A673 (cell line): ENCODE measurements at regions not wholly inside any gene's neighbourhood (a gene's known extent, or its start where the extent isn't known, plus 50 kb on each side); places are given as distances from the start of the nearest gene placed in this dataset.

ENCODE experiments used
- BruUV-seq: library from RNA; stranded (reverse); fragments of 400-500 nt; replicated peaks from 2 replicates; lab custom pipeline; 2021; lab: Mats Ljungman, UMichigan
- CTCF ChIA-PET: fragments of 300-600 bp; sonication (Branson Sonifier 250); formaldehyde crosslinking; loops from one replicate; lab custom pipeline; 2022; ENCODE audit warnings: antibody characterized with exemption; lab: Charles Lee
- POLR2A ChIA-PET: fragments of 300-600 bp; sonication (Branson Sonifier 250); formaldehyde crosslinking; loops from one replicate; lab custom pipeline; 2022; ENCODE audit warnings: antibody characterized with exemption; ENCODE audit not compliant: low non-redundant PET; lab: Charles Lee
- DNase-seq: peaks from one replicate; pipeline ENCODE4 v3.0.0-alpha.2; 2015; ENCODE audit warnings: low spot score
- H3K27ac ChIP-seq: fragments of 200-600 bp; sonication (generic); 2 replicates; pipeline ENCODE4 v1.5.1; 2016; ENCODE audit warnings: mixed run types, low read depth, mild to moderate bottlenecking, mixed read lengths, antibody characterized with exemption, low read length; ENCODE audit not compliant: poor library complexity, severe bottlenecking
- H3K27me3 ChIP-seq: fragments of 200-600 bp; sonication (generic); replicated peaks from 2 replicates; pipeline ENCODE4 v1.6.1; 2017; ENCODE audit warnings: mixed run types, low read depth, mild to moderate bottlenecking, mixed read lengths, antibody characterized with exemption, low read length; ENCODE audit not compliant: insufficient read depth, poor library complexity
- H3K36me3 ChIP-seq: fragments of 200-600 bp; sonication (generic); 2 replicates; pipeline ENCODE4 v1.6.1; 2016; ENCODE audit warnings: mixed run types, mild to moderate bottlenecking, mixed read lengths, antibody characterized with exemption, low read length; ENCODE audit not compliant: insufficient read depth, poor library complexity, severe bottlenecking
- H3K4me1 ChIP-seq: fragments of 200-600 bp; sonication (generic); 2 replicates; pipeline ENCODE4 v1.6.1; 2017; ENCODE audit warnings: mixed run types, mild to moderate bottlenecking, mixed read lengths, antibody characterized with exemption, low read length; ENCODE audit not compliant: insufficient read depth, poor library complexity, severe bottlenecking
- H3K4me3 ChIP-seq: fragments of 200-600 bp; sonication (generic); 2 replicates; pipeline ENCODE4 v1.5.1; 2016; ENCODE audit warnings: low read depth, mixed run types, mild to moderate bottlenecking, mixed read lengths, low read length; ENCODE audit not compliant: poor library complexity, severe bottlenecking
- H3K9me3 ChIP-seq: fragments of 200-600 bp; sonication (generic); 2 replicates; pipeline ENCODE4 v1.6.1; 2016; ENCODE audit warnings: mixed run types, low read depth, mild to moderate bottlenecking, mixed read lengths, antibody characterized with exemption, low read length; ENCODE audit not compliant: poor library complexity, severe bottlenecking
- CTCF ChIP-seq: fragments of 300-800, 200-600 bp; sonication (generic); conservative IDR thresholded peaks from 2 replicates; pipeline ENCODE4 v1.5.1; 2017; ENCODE audit warnings: low read depth, mild to moderate bottlenecking, antibody characterized with exemption, low read length, moderate library complexity, mixed read lengths
- EZH2 ChIP-seq: fragments of 200-600 bp; sonication (generic); IDR thresholded peaks from 2 replicates; pipeline ENCODE4 v1.6.1; 2017; ENCODE audit warnings: borderline replicate concordance, low read depth, mild to moderate bottlenecking, mixed read lengths, antibody characterized with exemption, low read length; ENCODE audit not compliant: poor library complexity, severe bottlenecking
- intact Hi-C: fragments of 100-400 bp; cut with micrococcal nuclease; formaldehyde crosslinking; loops from one replicate; pipeline ENCODE4 v1.10.0; 2022; ENCODE audit not compliant: unreplicated experiment

GRCh38 chr12:114943601-114944000 lies 259.6 kb upstream of the TBX3 start:
- intact Hi-C loops: no loop called here
- TF ChIP-seq EZH2: no peak
- no peak for TF ChIP-seq CTCF
- H3K27me3 ChIP-seq: no peaks in the 10 kb centered on the region
- no peaks in the 10 kb centered on the region for H3K36me3 ChIP-seq
- H3K4me3 ChIP-seq: no peak overlapping the region
- H3K9me3 ChIP-seq: peaks cover 21% of the 10 kb centered on the region
- H3K27ac ChIP-seq: no peak overlapping the region
- no TSS peak for BruUV-seq
- DNase-seq: no peak
- ChIA-PET CTCF (no interaction called here), POLR2A (no interaction called here)
- H3K4me1 ChIP-seq: no peaks in the 10 kb centered on the region

- H3K27ac ChIP-seq: no peak overlapping the region
- no peaks in the 10 kb centered on the region for H3K4me1 ChIP-seq
- ChIA-PET POLR2A (no interaction called here), CTCF (no interaction called here)
- no peak overlapping the region for H3K4me3 ChIP-seq
- no TSS peak for BruUV-seq
- H3K36me3 ChIP-seq: no peaks in the 10 kb centered on the region
- H3K27me3 ChIP-seq: no peaks in the 10 kb centered on the region
- H3K9me3 ChIP-seq: peaks cover 24% of the 10 kb centered on the region
- DNase-seq: no peak
- TF ChIP-seq EZH2 (no peak), CTCF (no peak)
- intact Hi-C loops: no loop called here
Measured at GRCh38 chr12:114938487-114939210, 254.7 kb upstream of the TBX3 start.

- CTCF ChIA-PET: no interaction called here
- no peak for DNase-seq
- no peaks in the 10 kb centered on the region for H3K4me1 ChIP-seq
Measured at GRCh38 chr12:114936148-114937079, 252.4 kb upstream of the TBX3 start.

More at GRCh38 chr12:114936148-114937079, 252.4 kb upstream of the TBX3 start:
- Histone ChIP-seq H3K27ac (no peak overlapping the region), H3K36me3 (no peaks in the 10 kb centered on the region), H3K9me3 (peaks cover 30% of the 10 kb centered on the region), H3K4me3 (no peak overlapping the region), H3K27me3 (no peaks in the 10 kb centered on the region)
- no peak for TF ChIP-seq EZH2
- no peak for TF ChIP-seq CTCF
- no TSS peak for BruUV-seq
- intact Hi-C loops: no loop called here
- POLR2A ChIA-PET: no interaction called here
